Ovary (tissue), 3 donors: ENCODE measurements at regions not wholly inside any gene's neighbourhood (a gene's known extent, or its start where the extent isn't known, plus 50 kb on each side); places are given as distances from the start of the nearest gene placed in this dataset.

Experiments used
- CTCF ChIP-seq, 3 donors: fragments of 450-650 bp in 2 of 3; fragments of 200-600 bp in 1 of 3; IDR thresholded peaks; one replicate each; pipeline versions ENCODE4 v1.5.1 to v1.8.0; 2016 to 2022; ENCODE audit warnings: antibody characterized with exemption in 3 of 3, mild to moderate bottlenecking in 1 of 3
- POLR2A ChIP-seq: fragments of 450-650 bp; IDR thresholded peaks from one replicate; pipeline ENCODE4 v1.6.1; 2017; ENCODE audit warnings: antibody characterized with exemption, mild to moderate bottlenecking, moderate library complexity
- donor health status: DM: no; HTN: no; CAD: no.

GRCh38 chr4:1485280-1485679 lies 79.0 kb upstream of the NKX1-1 start:
- no peak for TF ChIP-seq CTCF (IDR thresholded peaks at IDR 0.05)
- no peak for TF ChIP-seq POLR2A
